ENCODE measurements at regions not wholly inside any gene's neighbourhood (a gene's known extent, or its start where the extent isn't known, plus 50 kb on each side); places are given as distances from the start of the nearest gene placed in this dataset.

DNA sequence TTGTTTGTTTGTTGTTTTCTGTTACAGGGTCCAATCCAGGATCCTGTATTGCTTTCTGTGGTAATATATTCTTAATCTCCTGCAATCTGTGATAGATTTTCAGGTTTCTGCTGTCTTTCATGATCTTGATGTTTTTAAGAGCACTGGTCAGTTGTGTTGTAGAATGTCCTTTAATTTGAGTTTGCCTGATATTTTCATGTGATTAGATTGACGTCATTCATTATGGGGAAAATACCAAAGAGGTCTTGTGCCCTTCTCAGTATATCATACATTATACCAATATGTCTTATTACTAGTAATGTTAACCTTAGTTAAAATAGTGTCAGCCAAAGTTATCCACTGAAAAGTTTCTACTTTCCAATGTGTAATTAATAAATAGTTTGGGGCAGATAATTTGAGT lies 929.3 kb downstream of the PCDH19 start:
- Mint-ChIP-seq H3K9me3 (no peaks in the 10 kb centered on the region), H3K4me3 (no peak overlapping the region), H3K27ac (no peak overlapping the region), H3K27me3 (no peaks in the 10 kb centered on the region), H3K4me1 (ENCODE audit: low read depth) (no peaks in the 10 kb centered on the region), H3K36me3 (no peaks in the 10 kb centered on the region)
- ChIA-PET POLR2A (no interaction called here), CTCF (no interaction called here)
- no peak for DNase-seq
- intact Hi-C loops (cut with micrococcal nuclease): no loop called here

DNA sequence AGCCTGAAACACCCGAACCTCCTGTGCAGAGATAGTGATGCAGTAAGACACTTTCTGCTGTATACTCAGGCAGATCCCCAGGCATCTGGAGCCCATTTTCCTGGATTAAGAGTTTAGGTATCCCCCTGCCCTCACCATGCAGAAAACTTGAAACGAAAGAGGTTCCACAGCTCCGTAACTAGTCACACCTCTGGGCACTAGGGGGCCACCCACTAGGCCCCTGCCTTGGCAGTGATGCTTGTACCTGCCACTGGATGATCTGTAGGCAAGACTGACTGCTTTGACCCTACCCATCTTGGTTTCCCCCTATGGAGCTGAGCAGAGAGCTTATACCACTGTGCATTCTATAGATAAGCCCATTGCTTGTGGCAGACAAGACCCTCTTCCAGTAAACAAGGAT lies 940.6 kb downstream of the PCDH19 start:
- H3K27me3 Mint-ChIP-seq: no peaks in the 10 kb centered on the region
- DNase-seq: no peak
- intact Hi-C loops (cut with micrococcal nuclease): no loop called here
- POLR2A ChIA-PET: no interaction called here
- no peaks in the 10 kb centered on the region for H3K4me1 Mint-ChIP-seq (ENCODE audit: low read depth)
- peaks cover 9% of the 10 kb centered on the region for H3K9me3 Mint-ChIP-seq
- no peaks in the 10 kb centered on the region for H3K36me3 Mint-ChIP-seq
- H3K4me3 Mint-ChIP-seq: no peak overlapping the region
- CTCF ChIA-PET: no interaction called here
- no peak overlapping the region for H3K27ac Mint-ChIP-seq

DNA sequence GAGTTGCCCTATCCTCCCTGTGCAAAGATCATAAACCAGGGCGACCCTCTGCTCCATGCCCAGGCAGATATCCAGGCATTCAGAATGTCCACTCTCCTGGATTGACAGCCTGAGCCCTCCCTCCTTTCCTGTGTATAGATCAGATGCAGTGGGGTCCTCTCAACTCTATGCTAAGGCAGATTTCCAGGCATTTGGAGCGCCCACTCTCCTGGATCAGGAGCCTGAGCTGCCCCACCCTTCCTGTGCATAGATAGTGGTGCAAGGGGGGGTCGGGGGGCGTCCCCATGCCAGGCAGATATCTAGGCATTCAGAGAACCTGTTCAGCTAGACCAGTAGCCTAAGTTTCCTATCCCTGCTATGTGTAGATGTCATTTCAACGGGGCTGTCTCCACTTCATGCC lies 941.1 kb downstream of the PCDH19 start:
- POLR2A ChIA-PET: no interaction called here
- Mint-ChIP-seq H3K27me3 (no peaks in the 10 kb centered on the region), H3K27ac (no peak overlapping the region), H3K4me1 (ENCODE audit: low read depth) (no peaks in the 10 kb centered on the region), H3K36me3 (no peaks in the 10 kb centered on the region), H3K4me3 (no peak overlapping the region), H3K9me3 (peaks cover 6% of the 10 kb centered on the region)
- DNase-seq: no peak
- CTCF ChIA-PET: no interaction called here
- intact Hi-C loops (cut with micrococcal nuclease): no loop called here

DNA sequence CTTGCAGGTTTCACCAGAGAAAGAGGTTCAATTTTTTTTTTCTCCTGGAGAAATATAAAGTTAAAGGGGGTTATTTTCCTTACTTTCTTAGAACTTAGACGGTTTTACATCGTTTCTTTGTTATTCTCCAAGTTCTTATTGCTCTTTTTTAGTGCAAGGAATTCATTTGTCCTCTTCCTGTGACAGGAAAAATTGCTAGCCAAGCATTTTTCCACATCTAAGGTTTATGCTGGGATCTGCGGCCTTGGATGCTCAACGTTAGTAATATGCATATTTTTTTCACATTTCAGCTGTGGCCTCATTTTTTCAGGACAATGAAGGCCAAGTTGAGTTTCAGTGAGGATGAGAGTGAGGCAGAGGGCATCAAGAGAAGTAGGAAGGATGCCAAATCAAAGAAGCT lies 948.9 kb downstream of the PCDH19 start:
- intact Hi-C loops (cut with micrococcal nuclease): no loop called here
- no peak overlapping the region for H3K4me3 Mint-ChIP-seq
- no peaks in the 10 kb centered on the region for H3K4me1 Mint-ChIP-seq (ENCODE audit: low read depth)
- no peaks in the 10 kb centered on the region for H3K9me3 Mint-ChIP-seq
- no peaks in the 10 kb centered on the region for H3K27me3 Mint-ChIP-seq
- no peaks in the 10 kb centered on the region for H3K36me3 Mint-ChIP-seq
- DNase-seq: no peak
- ChIA-PET CTCF (no interaction called here), POLR2A (no interaction called here)
- no peak overlapping the region for H3K27ac Mint-ChIP-seq

DNA sequence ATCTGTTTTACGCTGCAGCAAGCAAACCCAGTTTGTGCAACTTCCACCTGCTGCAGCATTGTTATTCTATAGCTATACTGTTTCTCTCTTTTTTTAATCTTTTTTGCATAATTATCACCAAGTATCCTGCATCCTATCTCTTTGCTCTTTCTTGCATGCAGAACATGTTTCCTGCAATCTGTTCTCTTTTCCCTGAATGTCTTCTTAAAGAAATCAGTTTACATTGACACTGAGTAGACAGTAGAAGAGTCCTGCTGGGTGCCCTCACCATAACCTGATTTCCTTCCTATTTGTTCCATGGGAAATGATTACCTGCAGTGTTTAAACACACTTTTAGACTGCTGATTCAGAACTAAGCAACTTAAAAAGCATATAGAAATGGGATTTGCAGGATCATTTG lies 964.7 kb downstream of the PCDH19 start:
- Mint-ChIP-seq H3K9me3 (no peaks in the 10 kb centered on the region), H3K27ac (no peak overlapping the region), H3K36me3 (no peaks in the 10 kb centered on the region), H3K27me3 (no peaks in the 10 kb centered on the region), H3K4me3 (no peak overlapping the region), H3K4me1 (ENCODE audit: low read depth) (no peaks in the 10 kb centered on the region)
- ChIA-PET POLR2A (no interaction called here), CTCF (no interaction called here)
- intact Hi-C loops (cut with micrococcal nuclease): no loop called here
- DNase-seq: no peak

DNA sequence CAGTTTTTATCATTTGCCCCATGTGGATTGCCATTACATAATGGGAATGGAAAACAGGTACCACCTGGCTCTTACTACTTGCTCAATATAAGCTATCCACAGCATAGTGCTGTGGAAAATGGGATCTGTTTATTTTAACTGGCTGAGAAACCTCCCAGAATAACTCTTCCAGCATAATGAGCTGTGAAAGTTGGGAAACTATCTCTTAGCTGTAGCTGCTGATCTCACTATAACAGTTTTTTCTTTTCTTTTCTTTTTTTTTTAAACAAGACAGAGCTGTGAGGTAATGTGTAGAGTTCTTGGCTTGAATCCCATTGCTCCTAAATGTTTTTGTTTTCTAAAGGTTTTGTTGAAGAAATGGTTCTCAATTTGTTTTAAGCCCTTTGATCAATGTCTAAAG lies 988.3 kb downstream of the PCDH19 start:
- DNase-seq: no peak
- Mint-ChIP-seq H3K27ac (no peak overlapping the region), H3K9me3 (peaks cover 3% of the 10 kb centered on the region), H3K36me3 (no peaks in the 10 kb centered on the region), H3K27me3 (no peaks in the 10 kb centered on the region), H3K4me3 (no peak overlapping the region), H3K4me1 (ENCODE audit: low read depth) (no peaks in the 10 kb centered on the region)
- intact Hi-C loops (cut with micrococcal nuclease): no loop called here
- CTCF ChIA-PET: no interaction called here
- POLR2A ChIA-PET: no interaction called here

DNA sequence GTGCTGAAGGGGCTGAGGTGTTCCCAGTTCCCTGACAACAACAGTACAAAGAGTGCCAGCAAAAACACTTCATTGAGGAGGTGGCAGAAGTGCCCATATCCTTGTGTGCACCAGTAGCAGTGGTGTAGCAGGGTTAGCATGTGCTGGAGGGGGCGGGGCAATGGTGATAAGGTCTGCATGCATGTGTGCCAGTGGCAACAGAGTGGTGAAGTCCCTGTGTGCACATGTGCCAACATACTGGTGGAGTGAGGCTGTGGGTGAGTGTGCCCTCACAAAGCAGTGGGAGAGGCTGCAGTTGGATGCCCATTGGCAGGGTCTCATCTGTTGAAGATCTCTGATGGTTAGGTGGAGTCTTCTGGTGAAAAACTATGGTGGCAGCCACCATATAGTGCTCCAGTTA lies 994.6 kb downstream of the PCDH19 start:
- H3K4me3 Mint-ChIP-seq: no peak overlapping the region
- H3K36me3 Mint-ChIP-seq: no peaks in the 10 kb centered on the region
- ChIA-PET POLR2A (no interaction called here), CTCF (no interaction called here)
- H3K27me3 Mint-ChIP-seq: no peaks in the 10 kb centered on the region
- intact Hi-C loops (cut with micrococcal nuclease): no loop called here
- H3K27ac Mint-ChIP-seq: no peak overlapping the region
- H3K9me3 Mint-ChIP-seq: peaks cover 3% of the 10 kb centered on the region
- no peaks in the 10 kb centered on the region for H3K4me1 Mint-ChIP-seq (ENCODE audit: low read depth)
- DNase-seq: no peak

DNA sequence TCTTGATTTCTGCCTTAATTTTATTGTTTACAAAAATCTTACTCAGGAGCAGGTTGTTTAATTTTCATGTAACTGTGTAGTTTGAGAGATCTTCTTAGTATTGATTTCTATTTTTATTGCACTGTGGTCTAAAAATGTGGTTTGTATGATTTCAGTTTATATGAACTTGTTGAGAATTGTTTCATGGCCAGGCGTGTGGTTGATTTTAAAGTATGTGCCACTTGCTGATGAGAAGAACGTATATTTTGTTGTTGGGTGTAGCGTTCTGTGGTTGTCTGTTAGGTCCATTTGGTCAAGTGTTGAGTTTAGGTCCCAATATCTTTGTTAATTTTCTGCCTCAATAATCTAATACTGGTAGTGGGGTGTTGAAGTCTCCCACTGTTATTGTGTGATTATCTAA lies 996.8 kb downstream of the PCDH19 start:
- ChIA-PET CTCF (no interaction called here), POLR2A (no interaction called here)
- Mint-ChIP-seq H3K36me3 (no peaks in the 10 kb centered on the region), H3K27me3 (no peaks in the 10 kb centered on the region), H3K4me3 (no peak overlapping the region), H3K27ac (no peak overlapping the region), H3K4me1 (ENCODE audit: low read depth) (no peaks in the 10 kb centered on the region), H3K9me3 (no peaks in the 10 kb centered on the region)
- intact Hi-C loops (cut with micrococcal nuclease): no loop called here
- DNase-seq: no peak

DNA sequence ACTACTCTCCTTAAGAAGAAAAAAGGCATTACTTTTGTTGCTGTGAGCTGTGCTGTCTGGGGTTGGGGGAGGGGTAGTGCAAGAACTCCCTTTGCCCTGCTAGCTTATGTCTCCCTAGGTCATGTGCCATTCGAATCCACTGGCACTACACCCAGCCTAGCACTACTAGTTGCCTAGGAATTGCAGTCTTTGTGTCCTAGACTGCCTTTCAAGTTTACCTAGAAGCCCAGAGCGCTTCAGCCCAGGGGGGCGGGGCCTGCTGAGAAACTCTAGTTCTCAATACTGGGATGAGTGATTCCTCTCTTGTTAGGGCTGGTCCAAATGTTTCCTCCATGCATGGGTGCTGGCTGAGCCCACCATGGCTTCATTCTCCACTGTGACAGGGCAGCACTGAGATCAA lies 1011.5 kb downstream of the PCDH19 start:
- no peak for DNase-seq

DNA sequence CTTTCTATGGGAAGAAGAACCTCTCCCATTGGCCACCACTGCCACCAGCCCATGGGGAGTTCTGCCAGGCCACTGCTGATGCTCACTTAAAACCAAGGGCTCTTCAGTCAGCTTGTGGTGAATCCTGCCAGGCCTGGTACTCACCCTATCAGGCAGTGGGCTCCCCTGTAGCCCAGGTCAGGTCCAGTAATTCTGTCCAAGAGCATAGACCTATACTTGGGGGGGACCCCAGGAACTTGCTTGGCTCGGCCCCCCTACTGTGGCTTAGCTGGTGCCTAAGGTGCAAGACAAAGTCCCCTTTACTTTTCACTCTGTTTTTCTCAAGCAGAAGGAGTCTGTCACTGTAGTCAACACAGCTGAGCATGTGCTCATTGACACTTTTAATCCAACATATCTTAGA lies 1012.2 kb downstream of the PCDH19 start:
- H3K36me3 Mint-ChIP-seq: no peaks in the 10 kb centered on the region
- POLR2A ChIA-PET: no interaction called here
- no peaks in the 10 kb centered on the region for H3K9me3 Mint-ChIP-seq

More for the DNA sequence above, 1011.5 kb downstream of the PCDH19 start:
- no peaks in the 10 kb centered on the region for H3K27me3 Mint-ChIP-seq
- no peaks in the 10 kb centered on the region for H3K4me1 Mint-ChIP-seq (ENCODE audit: low read depth)
- ChIA-PET CTCF (no interaction called here), POLR2A (no interaction called here)
- intact Hi-C loops (cut with micrococcal nuclease): no loop called here
- H3K4me3 Mint-ChIP-seq: no peak overlapping the region
- no peaks in the 10 kb centered on the region for H3K36me3 Mint-ChIP-seq
- H3K27ac Mint-ChIP-seq: no peak overlapping the region
- H3K9me3 Mint-ChIP-seq: no peaks in the 10 kb centered on the region

DNA sequence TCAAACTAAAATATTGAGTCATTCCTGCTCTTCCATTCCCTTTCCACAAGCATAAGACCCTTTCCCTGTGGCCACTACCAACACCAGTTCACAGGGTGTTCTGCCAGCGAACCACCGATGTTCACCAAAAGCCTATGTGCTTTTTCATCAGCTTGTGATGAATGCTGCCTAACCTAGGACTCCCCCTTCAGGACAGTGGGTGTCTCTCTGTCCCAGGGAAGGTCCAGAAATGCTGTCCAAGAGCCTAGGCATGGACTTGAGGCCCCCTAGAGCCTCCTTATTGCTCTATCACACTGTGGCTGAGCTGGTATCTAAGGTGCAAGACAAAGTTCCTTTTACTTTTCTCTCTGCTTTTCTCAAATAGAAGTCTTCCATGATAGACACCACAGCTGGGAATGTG lies 1015.6 kb downstream of the PCDH19 start:
- H3K4me1 Mint-ChIP-seq (ENCODE audit: low read depth): no peaks in the 10 kb centered on the region
- no peaks in the 10 kb centered on the region for H3K27me3 Mint-ChIP-seq

More for the DNA sequence above, 1012.2 kb downstream of the PCDH19 start:
- Mint-ChIP-seq H3K27ac (no peak overlapping the region), H3K4me1 (ENCODE audit: low read depth) (no peaks in the 10 kb centered on the region), H3K4me3 (no peak overlapping the region), H3K27me3 (no peaks in the 10 kb centered on the region)
- CTCF ChIA-PET: no interaction called here
- intact Hi-C loops (cut with micrococcal nuclease): no loop called here
- no peak for DNase-seq

DNA sequence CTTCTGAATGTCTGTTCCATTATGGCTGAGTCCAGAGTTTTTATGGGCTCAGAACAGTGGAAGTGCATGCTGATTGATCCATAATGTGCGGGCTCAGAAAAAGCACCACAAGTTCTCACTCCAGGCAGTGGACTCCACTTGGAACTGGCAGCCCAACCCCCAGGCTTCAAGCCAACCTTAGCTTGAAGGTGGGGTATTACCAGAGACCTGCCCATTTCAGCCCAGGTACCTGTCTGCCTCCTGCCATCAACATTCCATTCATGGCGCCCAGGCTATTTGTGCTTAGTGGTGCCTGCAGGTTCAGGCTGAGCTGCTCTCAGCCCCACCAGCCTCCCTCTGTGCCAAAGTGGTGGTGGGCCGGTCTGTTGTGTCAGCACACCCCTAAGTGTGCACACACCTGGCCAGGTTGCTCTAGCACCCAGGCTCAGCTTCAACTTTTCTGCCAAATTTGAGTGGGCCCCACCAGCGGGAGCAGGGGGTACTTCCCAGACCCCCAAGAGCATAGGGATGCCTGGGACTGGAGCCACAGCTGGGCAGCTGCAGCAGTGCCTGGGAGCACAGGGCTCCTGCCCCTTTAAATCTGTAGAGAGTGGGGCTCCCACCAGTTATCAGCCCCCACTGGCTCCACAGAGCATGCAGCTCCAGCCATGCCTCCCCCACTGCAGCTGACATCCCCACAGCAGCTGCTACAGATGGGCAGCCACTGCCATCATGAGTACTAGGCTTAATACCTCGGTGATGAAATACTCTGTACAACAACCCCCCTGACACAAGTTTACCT lies 1025.3 kb downstream of the PCDH19 start:
- DNase-seq: no peak
- intact Hi-C loops (cut with micrococcal nuclease): no loop called here
- CTCF ChIA-PET: no interaction called here
- Mint-ChIP-seq H3K27me3 (no peaks in the 10 kb centered on the region), H3K4me3 (no peak overlapping the region), H3K36me3 (no peaks in the 10 kb centered on the region), H3K4me1 (ENCODE audit: low read depth) (no peaks in the 10 kb centered on the region), H3K27ac (no peak overlapping the region), H3K9me3 (peaks cover 8% of the 10 kb centered on the region)
- POLR2A ChIA-PET: no interaction called here

More for the DNA sequence above, 1015.6 kb downstream of the PCDH19 start:
- ChIA-PET CTCF (no interaction called here), POLR2A (no interaction called here)
- no peak overlapping the region for H3K27ac Mint-ChIP-seq
- no peaks in the 10 kb centered on the region for H3K36me3 Mint-ChIP-seq
- no peak overlapping the region for H3K4me3 Mint-ChIP-seq
- DNase-seq: no peak
- intact Hi-C loops (cut with micrococcal nuclease): no loop called here
- H3K9me3 Mint-ChIP-seq: no peaks in the 10 kb centered on the region

DNA sequence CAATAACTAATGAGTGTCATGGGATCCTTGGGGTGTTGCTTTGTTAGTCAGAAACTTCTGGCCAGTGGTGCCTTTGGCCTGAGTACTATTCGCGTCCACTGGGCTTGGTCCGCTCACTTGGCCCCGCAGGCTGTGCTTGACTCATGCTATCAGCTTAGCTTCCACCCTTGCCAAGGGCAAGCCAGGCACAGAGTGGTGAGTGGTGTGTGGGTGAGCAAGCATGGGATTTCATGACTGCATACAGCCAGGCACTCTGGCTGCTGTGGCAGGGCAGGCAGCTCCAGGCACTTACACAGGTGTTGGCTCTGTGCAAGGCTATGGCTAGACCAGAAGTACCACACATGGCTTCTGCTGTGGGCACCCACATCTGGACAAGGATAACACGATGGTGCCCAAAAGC lies 1026.3 kb downstream of the PCDH19 start:
- Mint-ChIP-seq H3K27me3 (no peaks in the 10 kb centered on the region), H3K9me3 (peaks cover 6% of the 10 kb centered on the region)
- POLR2A ChIA-PET: no interaction called here

More for the DNA sequence above, 1026.3 kb downstream of the PCDH19 start:
- Mint-ChIP-seq H3K4me3 (no peak overlapping the region), H3K4me1 (ENCODE audit: low read depth) (no peaks in the 10 kb centered on the region), H3K36me3 (no peaks in the 10 kb centered on the region), H3K27ac (no peak overlapping the region)
- CTCF ChIA-PET: no interaction called here
- DNase-seq: no peak
- intact Hi-C loops (cut with micrococcal nuclease): no loop called here
